HepG2 (cell line): ENCODE measurements at regions not wholly inside any gene's neighbourhood (a gene's known extent, or its start where the extent isn't known, plus 50 kb on each side); places are given as distances from the start of the nearest gene placed in this dataset.

ENCODE experiments used
- ATAC-seq: fragments of 200-7000 bp; cut with Tn5 transposase; 3 replicates; pipeline ENCODE4 v1.9.1; 2020; ENCODE audit warnings: mild to moderate bottlenecking, moderate library complexity
- BruUV-seq: library from RNA; stranded (reverse); fragments of 400-500 nt; replicated peaks from 2 replicates; lab custom pipeline; 2021; lab: Mats Ljungman, UMichigan
- CTCF ChIA-PET: fragments of 300-600 bp; formaldehyde crosslinking; extraction: SDS; loops from one replicate; lab custom pipeline; 2021; ENCODE audit warnings: low total read pairs, inconsistent platforms, low intra/inter-chr PET ratio; lab: Yijun Ruan, JAX
- POLR2A ChIA-PET: fragments of 350-600 bp; sonication (Branson Sonifier 250); formaldehyde crosslinking; loops from one replicate; lab custom pipeline; 2020; ENCODE audit warnings: antibody characterized with exemption, inconsistent platforms; lab: Yijun Ruan, JAX
- DNase-seq: peaks from one replicate; pipeline ENCODE4 v3.0.0-alpha.2; 2015; ENCODE audit warnings: low spot score
- FAIRE-seq: peaks from 3 replicates; lab custom pipeline; 2011; peaks lifted over from hg19 to GRCh38; lab: Jason Lieb, UNC
- H2AFZ ChIP-seq: one replicate; pipeline ENCODE4 v1.6.1; 2011; ENCODE audit warnings: low read length, inconsistent platforms
- H3K27ac ChIP-seq: fragments of 300-600 bp; 3 replicates; pipeline ENCODE4 v1.8.0; 2011; ENCODE audit warnings: mixed run types, mild to moderate bottlenecking, mixed read lengths, low read length, inconsistent platforms; ENCODE audit not compliant: insufficient read depth; ENCODE audit errors: extremely low read length
- H3K27me3 ChIP-seq, 2 experiments: fragments of 200-600 bp in 1 of 2; 2 replicates in 1 of 2; 3 replicates in 1 of 2; pipeline versions ENCODE4 v1.6.0 to v1.8.0; 2011; ENCODE audit warnings: low read length in 2 of 2, mild to moderate bottlenecking in 2 of 2, moderate library complexity in 2 of 2, inconsistent platforms in 1 of 2; ENCODE audit not compliant: insufficient read depth in 2 of 2, control insufficient read depth in 1 of 2
- H3K36me3 ChIP-seq, 2 experiments: fragments of 200-600 bp in 1 of 2; replicated peaks in 1 of 2; 2 replicates in 1 of 2; 3 replicates in 1 of 2; pipeline versions ENCODE4 v1.5.1 to v1.8.0; 2011; ENCODE audit warnings: low read length in 2 of 2, inconsistent platforms in 1 of 2; ENCODE audit not compliant: insufficient read depth in 2 of 2, control insufficient read depth in 1 of 2
- H3K4me1 ChIP-seq: 2 replicates; pipeline ENCODE4 v1.5.1; 2012; ENCODE audit warnings: low read length, inconsistent platforms; ENCODE audit not compliant: insufficient read depth
- H3K4me2 ChIP-seq: 2 replicates; pipeline ENCODE4 v1.6.0; 2011; ENCODE audit warnings: low read depth, low read length, inconsistent platforms
- H3K4me3 ChIP-seq, 3 experiments: fragments of 200-600 bp in 1 of 3; sonication (generic), shearing (Covaris generic) in 1 of 3; replicated peaks in 1 of 3; 2 replicates each; pipeline ENCODE4 v1.5.1; 2011 to 2016; ENCODE audit warnings: low read length in 3 of 3, inconsistent platforms in 2 of 3, low read depth in 2 of 3, mild to moderate bottlenecking in 2 of 3, control low read depth in 1 of 3, mixed read lengths in 1 of 3; ENCODE audit not compliant: insufficient read depth in 1 of 3
- H3K79me2 ChIP-seq: one replicate; pipeline ENCODE4 v1.6.1; 2011; ENCODE audit warnings: low read length, inconsistent platforms; ENCODE audit not compliant: insufficient read depth
- H3K9ac ChIP-seq: 2 replicates; pipeline ENCODE4 v1.6.0; 2011; ENCODE audit warnings: mild to moderate bottlenecking, low read depth, low read length, inconsistent platforms; ENCODE audit not compliant: insufficient read depth
- H3K9me3 ChIP-seq: 2 replicates; pipeline ENCODE4 v1.5.1; 2012; ENCODE audit warnings: mild to moderate bottlenecking, low read length
- H4K20me1 ChIP-seq: 2 replicates; pipeline ENCODE4 v1.6.0; 2011; ENCODE audit warnings: inconsistent platforms, mild to moderate bottlenecking, low read length, moderate library complexity; ENCODE audit not compliant: insufficient read depth
- ARID4A ChIP-seq: sonication (generic); formaldehyde crosslinking; IDR thresholded peaks from 2 replicates; pipeline ENCODE4 v1.5.0; 2020; ENCODE audit warnings: mild to moderate bottlenecking, missing genetic modification reagents, borderline replicate concordance
- JUNB ChIP-seq: sonication (generic); formaldehyde crosslinking; IDR thresholded peaks from 2 replicates; pipeline ENCODE4 v1.8.0; 2022; ENCODE audit warnings: missing genetic modification reagents, mild to moderate bottlenecking, borderline replicate concordance
- MLLT10 ChIP-seq: sonication (generic); formaldehyde crosslinking; IDR thresholded peaks from 2 replicates; pipeline ENCODE4 v1.4.0; 2020; ENCODE audit warnings: missing genetic modification reagents
- SP4 ChIP-seq: sonication (generic); formaldehyde crosslinking; IDR thresholded peaks from 2 replicates; pipeline ENCODE4 v1.8.1; 2023; ENCODE audit warnings: mild to moderate bottlenecking, missing genetic modification reagents
- SRSF4 ChIP-seq: fragments of 200-400 bp; formaldehyde crosslinking; IDR thresholded peaks from one replicate; pipeline ENCODE4 v1.6.1; 2018; ENCODE audit warnings: mild to moderate bottlenecking, low read depth, low read length, moderate library complexity; ENCODE audit not compliant: poor library complexity, severe bottlenecking
- TIGD3 ChIP-seq: sonication (generic); formaldehyde crosslinking; IDR thresholded peaks from 2 replicates; pipeline ENCODE4 v1.5.1; 2020; ENCODE audit warnings: mild to moderate bottlenecking, missing genetic modification reagents, borderline replicate concordance
- TOPORS ChIP-seq: sonication (generic); formaldehyde crosslinking; IDR thresholded peaks from 2 replicates; pipeline ENCODE4 v1.8.0; 2023; ENCODE audit warnings: mild to moderate bottlenecking, missing genetic modification reagents
- YEATS2 ChIP-seq: sonication (generic); formaldehyde crosslinking; IDR thresholded peaks from 2 replicates; pipeline ENCODE4 v1.4.0; 2020; ENCODE audit warnings: missing genetic modification reagents, borderline replicate concordance
- ZC3H13 ChIP-seq: sonication (generic); formaldehyde crosslinking; IDR thresholded peaks from 2 replicates; pipeline ENCODE4 v1.8.1; 2023; ENCODE audit warnings: mild to moderate bottlenecking, missing genetic modification reagents, moderate library complexity
- ZMYM4 ChIP-seq: sonication (generic); formaldehyde crosslinking; IDR thresholded peaks from 2 replicates; pipeline ENCODE4 v1.8.1; 2023; ENCODE audit warnings: mild to moderate bottlenecking, missing genetic modification reagents
- ZNF256 ChIP-seq: sonication (generic); formaldehyde crosslinking; conservative IDR thresholded peaks from 2 replicates; pipeline ENCODE4 v1.4.0; 2020; ENCODE audit warnings: missing genetic modification reagents
- ZNF44 ChIP-seq: sonication (generic); formaldehyde crosslinking; IDR thresholded peaks from 2 replicates; pipeline ENCODE4 v1.5.1; 2020; ENCODE audit warnings: mild to moderate bottlenecking, missing genetic modification reagents
- ZNF484 ChIP-seq: sonication (generic); formaldehyde crosslinking; IDR thresholded peaks from 2 replicates; pipeline ENCODE4 v1.5.1; 2020; ENCODE audit warnings: mild to moderate bottlenecking, low read depth, missing genetic modification reagents, borderline replicate concordance
- ZNF713 ChIP-seq: sonication (generic); formaldehyde crosslinking; IDR thresholded peaks from 2 replicates; pipeline ENCODE4 v1.4.0; 2020; ENCODE audit warnings: mild to moderate bottlenecking, missing genetic modification reagents
- WGBS: methylation state at CpG from one replicate; pipeline ENCODE4 v1.1.6; 2017; ENCODE audit warnings: low lambda C conversion rate; 5-methylcytosine and 5-hydroxymethylcytosine counted together
- in situ Hi-C: cut with HindIII; loops from 2 replicates; pipeline ENCODE4 v1.10.0; 2017; ENCODE audit warnings: low pct_unique_long_range_greater_than_20kb; ENCODE audit not compliant: extremely low pct_ligation_motif_present
- intact Hi-C: fragments of 100-400 bp; cut with micrococcal nuclease; formaldehyde crosslinking; loops from one replicate; pipeline ENCODE4 v1.10.0; 2022; ENCODE audit not compliant: unreplicated experiment

GRCh38 chr16:85988306-85988705, 89.3 kb downstream of the IRF8 start:
- Histone ChIP-seq H3K4me1 (peaks cover 8% of the 10 kb centered on the region; the same call in 1 of the 2 replicates), H4K20me1 (no peaks in the 10 kb centered on the region), H2AFZ (no peak overlapping the region), H3K9ac (no peak overlapping the region), H3K79me2 (no peaks in the 10 kb centered on the region), H3K4me3 (no peak overlapping the region), H3K36me3 (no peaks in the 10 kb centered on the region), H3K27me3 (peaks cover 0 to 42% of the 10 kb centered on the region in 2 experiments; a peak in 3 of 5 replicates), H3K27ac (no peak overlapping the region), H3K9me3 (no peaks in the 10 kb centered on the region), H3K4me2 (no peak overlapping the region)
- no peak for DNase-seq
- TF ChIP-seq ZMYM4 (no peak), ARID4A (CRISPR knock-in tag) (no peak), ZNF713 (no peak), ZC3H13 (CRISPR knock-in tag) (no peak), ZNF484 (CRISPR knock-in tag) (no peak), ZNF44 (CRISPR knock-in tag) (no peak), JUNB (CRISPR knock-in tag) (no peak), TOPORS (CRISPR knock-in tag) (no peak), SRSF4 (no peak), SP4 (no peak), YEATS2 (CRISPR knock-in tag) (no peak), TIGD3 (CRISPR knock-in tag) (no peak), ZNF256 (no peak), MLLT10 (CRISPR knock-in tag) (no peak)
- CTCF ChIA-PET: interaction anchor here (2.2 to 4.3 kb wide), 2 partner anchors 167 to 170 kb away, joined by 7 to 108 read pairs; no protein-coding TSS in a partner anchor
- no TSS peak for BruUV-seq
- ATAC-seq: no peak
- in situ Hi-C loops (loop anchor here (5.0 kb wide), 1 partner anchor 166 kb away; no protein-coding TSS in a partner anchor), intact Hi-C loops (no loop called here)
- 26% methylated on average over 5 of the region's 5 CpGs for WGBS
- POLR2A ChIA-PET: no interaction called here
- FAIRE-seq: no peak
